ENCODE measurements at regions not wholly inside any gene's neighbourhood (a gene's known extent, or its start where the extent isn't known, plus 50 kb on each side); places are given as distances from the start of the nearest gene placed in this dataset.

- Mint-ChIP-seq H3K27me3 (ENCODE audit: unreplicated experiment) (peaks cover 1% of the 10 kb centered on the region), H3K4me1 (ENCODE audit: unreplicated experiment) (no peaks in the 10 kb centered on the region), H3K4me3 (ENCODE audit: unreplicated experiment) (no peak overlapping the region), H3K9me3 (ENCODE audit: unreplicated experiment) (peaks cover 7% of the 10 kb centered on the region), H3K27ac (ENCODE audit: unreplicated experiment) (no peak overlapping the region), H3K36me3 (ENCODE audit: low read depth, unreplicated experiment) (no peaks in the 10 kb centered on the region)
- TF ChIP-seq CTCF (IDR thresholded peaks at IDR 0.05; ENCODE audit: unreplicated experiment): no peak
- no peak for DNase-seq (ENCODE audit: low spot score)
These were observed 383.2 kb upstream of the LRRC4C start for GRCh38 chr11:41842673-41843072.

GRCh38 chr11:41845066-41845465, 385.6 kb upstream of the LRRC4C start:
- no peak for DNase-seq (ENCODE audit: low spot score)
- no peak overlapping the region for H3K4me3 Mint-ChIP-seq (ENCODE audit: unreplicated experiment)
- TF ChIP-seq CTCF (IDR thresholded peaks at IDR 0.05; ENCODE audit: unreplicated experiment): no peak
- H3K27ac Mint-ChIP-seq (ENCODE audit: unreplicated experiment): no peak overlapping the region
- no peaks in the 10 kb centered on the region for H3K36me3 Mint-ChIP-seq (ENCODE audit: low read depth, unreplicated experiment)
- peaks cover 7% of the 10 kb centered on the region for H3K9me3 Mint-ChIP-seq (ENCODE audit: unreplicated experiment)
- peaks cover 1% of the 10 kb centered on the region for H3K27me3 Mint-ChIP-seq (ENCODE audit: unreplicated experiment)
- no peaks in the 10 kb centered on the region for H3K4me1 Mint-ChIP-seq (ENCODE audit: unreplicated experiment)

- no peaks in the 10 kb centered on the region for H3K27me3 Mint-ChIP-seq (ENCODE audit: unreplicated experiment)
- H3K4me3 Mint-ChIP-seq (ENCODE audit: unreplicated experiment): no peak overlapping the region
- no peak overlapping the region for H3K27ac Mint-ChIP-seq (ENCODE audit: unreplicated experiment)
- TF ChIP-seq CTCF (IDR thresholded peaks at IDR 0.05; ENCODE audit: unreplicated experiment): no peak
- H3K4me1 Mint-ChIP-seq (ENCODE audit: unreplicated experiment): no peaks in the 10 kb centered on the region
- no peak for DNase-seq (ENCODE audit: low spot score)
- no peaks in the 10 kb centered on the region for H3K9me3 Mint-ChIP-seq (ENCODE audit: unreplicated experiment)
- no peaks in the 10 kb centered on the region for H3K36me3 Mint-ChIP-seq (ENCODE audit: low read depth, unreplicated experiment)
These were observed 388.9 kb upstream of the LRRC4C start for GRCh38 chr11:41848349-41848748.

- DNase-seq (ENCODE audit: low spot score): no peak
- H3K36me3 Mint-ChIP-seq (ENCODE audit: low read depth, unreplicated experiment): no peaks in the 10 kb centered on the region
- no peaks in the 10 kb centered on the region for H3K27me3 Mint-ChIP-seq (ENCODE audit: unreplicated experiment)
- no peak overlapping the region for H3K27ac Mint-ChIP-seq (ENCODE audit: unreplicated experiment)
- no peak overlapping the region for H3K4me3 Mint-ChIP-seq (ENCODE audit: unreplicated experiment)
- TF ChIP-seq CTCF (IDR thresholded peaks at IDR 0.05; ENCODE audit: unreplicated experiment): no peak
- no peaks in the 10 kb centered on the region for H3K4me1 Mint-ChIP-seq (ENCODE audit: unreplicated experiment)
- H3K9me3 Mint-ChIP-seq (ENCODE audit: unreplicated experiment): no peaks in the 10 kb centered on the region
These were observed 389.8 kb upstream of the LRRC4C start for GRCh38 chr11:41849250-41849649.

- Mint-ChIP-seq H3K4me3 (ENCODE audit: unreplicated experiment) (no peak overlapping the region), H3K4me1 (ENCODE audit: unreplicated experiment) (no peaks in the 10 kb centered on the region), H3K36me3 (ENCODE audit: low read depth, unreplicated experiment) (no peaks in the 10 kb centered on the region), H3K27ac (ENCODE audit: unreplicated experiment) (no peak overlapping the region), H3K27me3 (ENCODE audit: unreplicated experiment) (no peaks in the 10 kb centered on the region), H3K9me3 (ENCODE audit: unreplicated experiment) (no peaks in the 10 kb centered on the region)
- no peak for DNase-seq (ENCODE audit: low spot score)
- no peak for TF ChIP-seq CTCF (IDR thresholded peaks at IDR 0.05; ENCODE audit: unreplicated experiment)
These were observed 392.3 kb upstream of the LRRC4C start for GRCh38 chr11:41851743-41852142.
